ENCODE measurements at regions not wholly inside any gene's neighbourhood (a gene's known extent, or its start where the extent isn't known, plus 50 kb on each side); places are given as distances from the start of the nearest gene placed in this dataset.

DNA sequence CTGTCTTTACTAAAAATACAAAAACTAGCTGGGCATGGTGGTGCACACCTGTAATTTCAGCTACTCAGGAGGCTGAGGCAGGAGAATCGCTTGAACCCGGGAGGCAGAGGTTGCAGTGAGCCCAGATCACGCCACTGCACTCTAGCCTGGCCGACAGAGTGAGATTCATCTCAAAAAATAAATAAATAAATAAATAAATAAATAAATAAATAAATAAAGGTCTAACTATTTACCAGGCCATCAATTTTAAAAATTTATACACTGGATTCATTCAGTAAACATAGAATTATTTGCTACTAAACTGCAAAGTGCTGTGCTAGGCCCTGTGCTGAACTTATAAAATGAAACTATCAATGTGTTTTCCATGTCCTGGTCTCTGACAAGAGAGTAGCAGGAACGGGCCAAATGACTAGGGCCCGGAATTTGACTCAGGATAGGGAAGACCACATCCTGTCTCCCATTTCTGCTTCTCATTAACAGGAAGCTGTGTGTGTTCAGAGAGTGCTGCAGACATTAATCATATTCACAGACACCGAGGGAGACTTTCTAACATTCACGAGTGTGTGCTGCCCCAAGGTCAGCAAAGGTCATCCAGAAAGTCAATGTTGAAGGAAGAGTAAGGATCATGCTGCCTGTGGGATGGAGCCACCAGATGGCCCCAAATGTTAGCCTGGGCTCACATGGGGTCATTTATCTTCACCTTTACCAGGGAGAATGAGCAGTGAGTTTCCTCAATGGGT, 95.8 kb downstream of the SPP2 start:
- no peak for DNase-seq

DNA sequence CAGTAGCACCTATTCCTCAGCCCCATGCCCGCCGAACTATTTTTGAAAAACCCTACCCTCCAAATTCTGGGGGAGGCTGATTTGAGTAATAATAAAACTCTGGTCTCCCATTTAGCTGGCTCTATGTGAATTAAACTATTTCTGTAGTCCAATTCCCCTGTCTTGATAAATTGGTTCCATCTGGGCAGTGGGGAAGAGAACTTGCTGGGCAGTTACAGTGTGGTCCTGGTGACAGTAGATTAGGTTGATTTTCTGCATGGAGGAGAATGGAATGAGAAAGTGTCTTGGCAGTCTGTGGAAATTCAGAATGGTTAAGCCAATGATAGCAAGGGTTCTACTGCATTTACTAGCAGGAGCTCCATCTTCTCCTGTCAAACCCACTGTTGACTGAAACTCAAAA, 95.0 kb downstream of the SPP2 start:
- DNase-seq = no peak

DNA sequence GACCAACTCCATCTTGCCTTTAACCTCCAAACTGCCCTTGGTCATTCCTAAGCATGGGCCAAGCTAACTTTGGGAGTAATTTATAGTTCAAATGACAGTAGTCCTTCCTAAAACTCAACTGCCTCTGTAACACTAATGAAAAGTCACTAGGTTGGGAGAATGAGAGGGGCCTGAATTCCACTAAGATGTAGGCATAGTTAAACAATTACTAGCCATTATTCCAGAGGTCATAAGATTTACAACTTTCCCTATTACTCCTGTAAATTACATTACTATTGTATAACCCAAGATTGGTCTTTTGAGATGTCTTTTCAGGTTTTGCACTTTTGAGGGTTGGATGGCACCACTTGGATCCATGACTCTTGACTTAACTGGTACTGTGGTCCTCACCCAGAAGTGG, 94.6 kb downstream of the SPP2 start:
- no peak for DNase-seq

DNA sequence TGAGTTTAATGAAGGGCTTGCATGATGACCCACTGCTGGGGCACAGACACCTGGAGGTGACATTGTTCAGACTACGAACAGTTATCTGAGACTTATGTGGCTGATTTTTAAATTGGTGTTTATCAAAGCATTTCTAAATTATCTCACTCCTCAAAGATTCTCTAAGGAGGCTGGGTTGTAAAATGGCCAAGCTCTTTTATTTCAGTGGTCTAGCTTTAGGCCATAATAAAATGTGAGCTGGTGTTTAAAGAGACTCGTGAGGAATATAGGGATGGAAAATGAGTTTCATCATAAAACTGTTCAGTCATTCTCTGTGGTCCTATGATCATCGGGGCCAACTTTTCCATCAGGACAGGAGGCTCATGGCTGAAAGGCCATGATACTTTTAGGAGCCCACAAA, 93.4 kb downstream of the SPP2 start:
- no peak for DNase-seq

DNA sequence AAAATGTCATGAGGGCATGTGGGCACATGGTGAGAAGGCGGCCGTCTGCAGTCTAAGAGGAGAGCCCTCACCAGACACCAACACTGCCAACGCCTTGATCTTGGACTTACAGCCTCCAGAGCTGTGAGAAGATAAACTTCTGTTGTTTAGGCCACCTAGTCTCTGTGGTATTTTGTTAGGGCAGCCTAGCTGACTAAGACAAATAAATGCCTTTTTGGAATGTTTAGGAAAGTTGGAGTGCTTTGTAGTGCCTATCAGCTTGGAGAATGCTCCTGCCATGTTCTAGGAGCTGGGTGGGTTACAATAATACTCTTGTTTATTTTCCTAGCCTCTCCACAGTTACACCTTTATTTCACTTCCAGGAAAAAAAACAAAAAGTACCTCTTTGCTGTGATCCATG, 92.0 kb downstream of the SPP2 start:
- no peak for DNase-seq

DNA sequence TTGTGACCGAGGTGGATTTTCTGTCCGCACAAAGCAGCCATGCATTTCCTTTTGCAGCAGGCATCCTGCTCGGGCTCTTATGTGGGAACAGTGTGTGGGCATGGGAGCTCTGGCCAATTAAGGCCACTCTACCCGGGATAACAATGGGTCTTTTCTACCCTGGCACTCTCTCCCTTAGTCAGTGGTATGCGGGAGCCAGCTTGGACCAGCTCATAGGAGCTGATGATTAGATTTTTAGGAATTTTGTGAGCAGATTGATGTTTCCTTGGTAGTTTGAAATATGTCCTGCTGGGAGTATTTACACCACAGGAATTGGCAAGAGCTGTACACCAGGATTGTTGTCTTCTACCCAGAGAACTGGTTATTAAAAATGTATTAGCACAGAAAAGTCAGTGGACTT, 89.3 kb downstream of the SPP2 start:
- no peak for DNase-seq

DNA sequence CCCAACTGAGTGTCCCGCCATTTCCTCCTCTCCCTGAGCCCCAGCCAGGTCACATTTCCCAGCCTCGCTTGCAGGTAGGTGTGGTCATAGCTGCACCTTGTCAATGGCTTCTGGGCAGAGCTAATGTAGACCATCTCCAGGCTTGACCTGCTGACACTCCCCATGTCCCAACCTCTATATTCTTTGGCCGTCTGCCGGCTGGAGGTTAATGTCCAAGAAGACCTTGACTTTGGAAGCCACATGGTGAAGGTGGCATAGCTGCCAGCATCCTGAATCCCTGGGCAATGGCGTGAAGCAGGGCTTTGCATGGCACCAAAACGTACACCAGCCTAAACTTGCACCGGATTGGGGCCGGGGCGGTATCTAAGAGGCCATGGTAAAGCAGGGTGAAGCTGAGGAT, 88.3 kb downstream of the SPP2 start:
- no peak for DNase-seq

DNA sequence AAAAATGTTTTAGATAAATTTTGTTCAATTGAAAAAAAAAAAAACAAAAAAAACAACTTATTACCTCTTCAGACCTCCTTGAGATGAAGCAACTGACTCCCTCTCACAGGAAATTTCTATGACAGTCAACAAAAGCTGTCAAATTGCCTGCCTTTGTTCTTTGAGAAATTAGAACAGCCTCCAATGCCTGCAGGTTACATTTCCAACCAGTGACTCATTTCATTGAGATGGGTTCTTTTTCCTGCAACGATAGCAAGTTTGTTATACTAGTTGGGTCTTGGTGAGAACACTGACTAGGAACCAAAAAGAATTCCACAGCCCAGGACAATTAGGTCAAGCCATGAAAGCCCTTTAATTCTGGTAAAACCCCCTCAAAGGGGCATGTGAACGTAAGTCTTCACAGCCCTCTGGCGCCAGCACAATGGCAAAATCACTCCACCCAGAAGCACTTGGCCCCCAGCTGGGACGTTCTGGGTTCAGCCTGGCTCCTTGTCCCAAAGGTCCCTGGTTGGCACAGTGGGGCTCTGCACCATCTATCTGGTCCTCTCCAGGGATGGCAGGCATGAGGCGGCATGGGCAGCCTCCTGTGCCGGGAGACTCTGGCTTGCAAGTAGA, 87.0 kb downstream of the SPP2 start:
- no peak for DNase-seq

DNA sequence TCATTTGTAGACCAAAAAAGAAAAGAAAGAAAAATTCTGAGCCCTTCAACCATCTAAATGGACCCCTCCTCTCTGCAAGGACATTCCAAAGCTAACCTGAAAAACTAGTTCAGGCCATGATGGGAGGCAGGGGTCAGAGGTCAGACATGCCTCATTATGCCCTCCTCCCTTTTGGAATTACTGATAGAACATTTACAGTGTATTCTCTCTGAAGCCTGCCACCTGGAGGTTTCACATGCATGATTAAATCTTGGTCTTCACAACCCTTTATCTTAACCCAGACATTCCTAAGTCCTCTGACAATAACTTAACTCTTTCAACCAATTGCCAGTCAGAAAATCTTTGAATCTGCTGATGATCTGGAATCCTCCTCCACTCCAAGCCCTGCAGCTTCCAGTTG, 86.0 kb downstream of the SPP2 start:
- DNase-seq = no peak

DNA sequence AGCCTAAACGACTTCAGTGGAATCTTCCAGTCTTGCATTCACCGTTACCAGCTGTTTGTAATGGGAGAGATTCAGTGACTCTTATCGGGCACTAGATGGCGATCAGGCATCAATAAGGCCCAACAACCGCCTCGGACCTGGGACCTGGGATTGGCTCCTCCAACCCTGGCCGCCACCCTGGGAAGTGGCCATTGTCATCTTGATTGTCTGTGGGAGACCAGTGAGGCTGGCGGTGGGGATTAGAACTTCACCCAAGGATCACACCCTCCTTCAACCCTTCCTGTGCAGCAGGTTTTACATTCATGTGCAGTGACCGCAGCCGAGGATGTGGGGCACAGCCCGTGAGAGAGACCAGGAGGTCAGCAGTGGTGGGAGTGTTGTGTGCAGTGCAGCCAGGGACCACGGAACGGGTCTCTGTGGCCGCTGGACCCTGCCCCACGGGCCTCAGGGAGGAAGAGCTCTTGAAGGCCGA, 85.3 kb downstream of the SPP2 start:
- DNase-seq = peak; percentile 79

DNA sequence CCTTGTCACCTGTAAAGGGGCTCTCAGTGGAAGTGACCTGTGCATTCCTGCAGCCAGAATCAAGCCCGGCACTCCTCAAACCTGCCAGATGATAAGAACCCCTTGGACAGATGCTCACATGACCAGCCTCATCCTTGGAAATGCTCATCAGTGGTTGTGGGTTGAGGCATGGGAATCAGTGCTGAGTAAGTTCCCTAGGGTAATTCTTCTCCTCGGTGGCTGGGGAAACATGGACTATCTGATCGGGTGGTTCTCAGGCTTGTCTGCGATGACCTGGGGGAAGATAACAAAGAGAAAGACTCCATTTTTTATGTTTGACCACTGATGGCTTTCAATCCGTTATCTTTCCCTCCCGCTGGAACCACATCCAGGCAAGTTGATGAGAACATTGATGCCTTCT, 84.0 kb downstream of the SPP2 start:
- no peak for DNase-seq

DNA sequence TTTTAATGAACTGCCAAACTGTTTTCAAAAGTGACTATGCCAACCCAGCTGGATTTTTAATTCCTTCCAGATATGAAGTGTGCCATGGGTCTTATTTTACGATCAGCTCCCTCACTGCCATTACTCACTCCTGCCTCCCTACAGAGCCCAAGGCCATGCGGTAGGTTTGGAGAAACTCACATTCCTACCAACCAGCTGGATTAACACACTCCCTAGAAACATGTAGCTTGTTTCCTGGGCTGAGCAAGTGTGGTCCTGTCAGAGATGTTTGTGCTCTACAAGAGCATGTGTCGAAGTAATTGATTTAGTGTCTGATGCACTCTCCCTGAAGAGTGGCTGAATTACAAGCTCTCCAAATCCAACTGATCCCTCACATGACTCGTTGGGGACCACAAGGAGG, 82.5 kb downstream of the SPP2 start:
- DNase-seq = no peak

DNA sequence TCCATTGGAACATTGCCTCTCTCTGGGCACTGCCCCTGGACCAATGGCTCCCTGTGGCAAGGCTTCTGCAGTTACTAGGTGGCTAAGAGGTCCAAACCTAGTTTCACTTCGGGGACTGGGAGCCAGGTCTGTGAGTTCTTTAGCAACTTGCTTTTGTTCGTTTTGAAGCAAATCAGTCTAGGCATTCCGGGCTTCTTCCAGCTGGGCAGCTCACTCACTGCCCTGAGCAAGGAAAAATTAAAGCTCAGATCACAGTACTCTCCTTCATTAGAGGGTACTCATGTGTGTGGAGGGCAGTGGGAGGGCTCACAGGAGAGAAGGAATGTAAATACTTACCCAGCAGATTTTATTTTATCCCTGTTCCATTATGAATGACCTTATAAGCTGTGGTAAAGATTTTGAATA, 80.3 kb downstream of the SPP2 start:
- no peak for DNase-seq

DNA sequence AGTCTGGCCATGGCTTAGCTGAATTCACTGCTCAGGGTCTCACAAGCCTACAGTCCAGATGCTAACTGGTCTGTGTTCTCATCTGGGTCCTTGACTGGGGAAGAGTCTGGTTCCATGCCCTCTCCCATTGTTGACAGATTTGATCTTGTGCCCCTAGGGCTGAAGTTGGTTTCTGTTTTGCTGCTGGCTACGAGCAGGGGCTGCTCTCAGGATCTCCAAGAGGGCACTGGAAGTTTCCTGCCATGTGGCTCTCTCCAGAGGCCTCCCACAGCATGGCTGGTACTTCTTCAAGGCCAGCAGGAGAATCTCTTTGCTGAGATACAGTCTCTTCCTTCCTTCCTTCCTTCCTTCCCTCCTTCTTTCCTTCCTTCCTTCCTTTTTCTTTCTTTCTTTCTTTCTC, 78.1 kb downstream of the SPP2 start:
- no peak for DNase-seq

All from NCI-H510A treated with DMSO at 0.1 percent for 48 hours (cell line).